Astrocyte (in vitro differentiated cells and primary cell): ENCODE measurements at regions not wholly inside any gene's neighbourhood (a gene's known extent, or its start where the extent isn't known, plus 50 kb on each side); places are given as distances from the start of the nearest gene placed in this dataset.

ENCODE experiments used
- EZH2 ChIP-seq: IDR thresholded peaks from 2 replicates; pipeline ENCODE4 v1.6.1; 2012; ENCODE audit warnings: mild to moderate bottlenecking, low read length, inconsistent platforms; ENCODE audit not compliant: insufficient read depth
- TF ChIP-seq, protein P1 (sequence below): IDR thresholded peaks from 2 replicates; pipeline ENCODE4 v1.5.1; 2011; ENCODE audit warnings: low read depth, mild to moderate bottlenecking, inconsistent platforms, low read length, moderate library complexity; ENCODE audit not compliant: insufficient read depth

GRCh38 chr4:163609019-163609418, 114.5 kb downstream of the TMA16 start:
- TF ChIP-seq, protein P1, sequence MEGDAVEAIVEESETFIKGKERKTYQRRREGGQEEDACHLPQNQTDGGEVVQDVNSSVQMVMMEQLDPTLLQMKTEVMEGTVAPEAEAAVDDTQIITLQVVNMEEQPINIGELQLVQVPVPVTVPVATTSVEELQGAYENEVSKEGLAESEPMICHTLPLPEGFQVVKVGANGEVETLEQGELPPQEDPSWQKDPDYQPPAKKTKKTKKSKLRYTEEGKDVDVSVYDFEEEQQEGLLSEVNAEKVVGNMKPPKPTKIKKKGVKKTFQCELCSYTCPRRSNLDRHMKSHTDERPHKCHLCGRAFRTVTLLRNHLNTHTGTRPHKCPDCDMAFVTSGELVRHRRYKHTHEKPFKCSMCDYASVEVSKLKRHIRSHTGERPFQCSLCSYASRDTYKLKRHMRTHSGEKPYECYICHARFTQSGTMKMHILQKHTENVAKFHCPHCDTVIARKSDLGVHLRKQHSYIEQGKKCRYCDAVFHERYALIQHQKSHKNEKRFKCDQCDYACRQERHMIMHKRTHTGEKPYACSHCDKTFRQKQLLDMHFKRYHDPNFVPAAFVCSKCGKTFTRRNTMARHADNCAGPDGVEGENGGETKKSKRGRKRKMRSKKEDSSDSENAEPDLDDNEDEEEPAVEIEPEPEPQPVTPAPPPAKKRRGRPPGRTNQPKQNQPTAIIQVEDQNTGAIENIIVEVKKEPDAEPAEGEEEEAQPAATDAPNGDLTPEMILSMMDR = no peak
- TF ChIP-seq EZH2 = no peak
